GM23248 (cell line): ENCODE measurements at regions not wholly inside any gene's neighbourhood (a gene's known extent, or its start where the extent isn't known, plus 50 kb on each side); places are given as distances from the start of the nearest gene placed in this dataset.

Experiments
- EZH2 ChIP-seq: fragments of 200-600 bp; sonication (generic); IDR thresholded peaks from 2 replicates; pipeline ENCODE4 v1.6.1; 2018; ENCODE audit warnings: antibody characterized with exemption, mild to moderate bottlenecking; ENCODE audit not compliant: insufficient read depth, poor library complexity, severe bottlenecking
- EZH2phosphoT487 ChIP-seq: fragments of 200-600 bp; sonication (generic); IDR thresholded peaks from 2 replicates; pipeline ENCODE4 v1.6.1; 2018; ENCODE audit warnings: antibody characterized with exemption, moderate library complexity, mild to moderate bottlenecking, low read depth; ENCODE audit not compliant: insufficient read depth

GRCh38 chr13:107931056-107931455 lies 284.3 kb downstream of the LIG4 start:
- TF ChIP-seq EZH2: no peak
- TF ChIP-seq EZH2phosphoT487: no peak
